HepG2 (cell line): ENCODE measurements at regions not wholly inside any gene's neighbourhood (a gene's known extent, or its start where the extent isn't known, plus 50 kb on each side); places are given as distances from the start of the nearest gene placed in this dataset.

Experiments used
- ATAC-seq: fragments of 200-7000 bp; cut with Tn5 transposase; 3 replicates; pipeline ENCODE4 v1.9.1; 2020; ENCODE audit warnings: mild to moderate bottlenecking, moderate library complexity
- BruUV-seq: library from RNA; stranded (reverse); fragments of 400-500 nt; replicated peaks from 2 replicates; lab custom pipeline; 2021; lab: Mats Ljungman, UMichigan
- CTCF ChIA-PET: fragments of 300-600 bp; formaldehyde crosslinking; extraction: SDS; loops from one replicate; lab custom pipeline; 2021; ENCODE audit warnings: low total read pairs, inconsistent platforms, low intra/inter-chr PET ratio; lab: Yijun Ruan, JAX
- POLR2A ChIA-PET: fragments of 350-600 bp; sonication (Branson Sonifier 250); formaldehyde crosslinking; loops from one replicate; lab custom pipeline; 2020; ENCODE audit warnings: antibody characterized with exemption, inconsistent platforms; lab: Yijun Ruan, JAX
- DNase-seq: peaks from one replicate; pipeline ENCODE4 v3.0.0-alpha.2; 2015; ENCODE audit warnings: low spot score
- FAIRE-seq: peaks from 3 replicates; lab custom pipeline; 2011; peaks lifted over from hg19 to GRCh38; lab: Jason Lieb, UNC
- H2AFZ ChIP-seq: one replicate; pipeline ENCODE4 v1.6.1; 2011; ENCODE audit warnings: low read length, inconsistent platforms
- H3K27ac ChIP-seq: fragments of 300-600 bp; 3 replicates; pipeline ENCODE4 v1.8.0; 2011; ENCODE audit warnings: mixed run types, mild to moderate bottlenecking, mixed read lengths, low read length, inconsistent platforms; ENCODE audit not compliant: insufficient read depth; ENCODE audit errors: extremely low read length
- H3K27me3 ChIP-seq, 2 experiments: fragments of 200-600 bp in 1 of 2; 2 replicates in 1 of 2; 3 replicates in 1 of 2; pipeline versions ENCODE4 v1.6.0 to v1.8.0; 2011; ENCODE audit warnings: low read length in 2 of 2, mild to moderate bottlenecking in 2 of 2, moderate library complexity in 2 of 2, inconsistent platforms in 1 of 2; ENCODE audit not compliant: insufficient read depth in 2 of 2, control insufficient read depth in 1 of 2
- H3K36me3 ChIP-seq, 2 experiments: fragments of 200-600 bp in 1 of 2; replicated peaks in 1 of 2; 2 replicates in 1 of 2; 3 replicates in 1 of 2; pipeline versions ENCODE4 v1.5.1 to v1.8.0; 2011; ENCODE audit warnings: low read length in 2 of 2, inconsistent platforms in 1 of 2; ENCODE audit not compliant: insufficient read depth in 2 of 2, control insufficient read depth in 1 of 2
- H3K4me1 ChIP-seq: 2 replicates; pipeline ENCODE4 v1.5.1; 2012; ENCODE audit warnings: low read length, inconsistent platforms; ENCODE audit not compliant: insufficient read depth
- H3K4me2 ChIP-seq: 2 replicates; pipeline ENCODE4 v1.6.0; 2011; ENCODE audit warnings: low read depth, low read length, inconsistent platforms
- H3K4me3 ChIP-seq, 3 experiments: fragments of 200-600 bp in 1 of 3; sonication (generic), shearing (Covaris generic) in 1 of 3; replicated peaks in 1 of 3; 2 replicates each; pipeline ENCODE4 v1.5.1; 2011 to 2016; ENCODE audit warnings: low read length in 3 of 3, inconsistent platforms in 2 of 3, low read depth in 2 of 3, mild to moderate bottlenecking in 2 of 3, control low read depth in 1 of 3, mixed read lengths in 1 of 3; ENCODE audit not compliant: insufficient read depth in 1 of 3
- H3K79me2 ChIP-seq: one replicate; pipeline ENCODE4 v1.6.1; 2011; ENCODE audit warnings: low read length, inconsistent platforms; ENCODE audit not compliant: insufficient read depth
- H3K9ac ChIP-seq: 2 replicates; pipeline ENCODE4 v1.6.0; 2011; ENCODE audit warnings: mild to moderate bottlenecking, low read depth, low read length, inconsistent platforms; ENCODE audit not compliant: insufficient read depth
- H3K9me3 ChIP-seq: 2 replicates; pipeline ENCODE4 v1.5.1; 2012; ENCODE audit warnings: mild to moderate bottlenecking, low read length
- H4K20me1 ChIP-seq: 2 replicates; pipeline ENCODE4 v1.6.0; 2011; ENCODE audit warnings: inconsistent platforms, mild to moderate bottlenecking, low read length, moderate library complexity; ENCODE audit not compliant: insufficient read depth
- ATM ChIP-seq: fragments of 450-650 bp; IDR thresholded peaks from 2 replicates; pipeline ENCODE4 v1.7.1; 2017; ENCODE audit warnings: mild to moderate bottlenecking, borderline replicate concordance
- FOXK1 ChIP-seq: sonication (generic); formaldehyde crosslinking; IDR thresholded peaks from 2 replicates; pipeline ENCODE4 v1.4.0; 2020; ENCODE audit warnings: low read depth, missing genetic modification reagents, borderline replicate concordance
- GATAD2A ChIP-seq: IDR thresholded peaks from 2 replicates; pipeline ENCODE4 v1.6.1; 2016
- TFE3 ChIP-seq: IDR thresholded peaks from 2 replicates; pipeline ENCODE4 v1.6.1; 2016
- THYN1 ChIP-seq: sonication (generic); formaldehyde crosslinking; IDR thresholded peaks from 2 replicates; pipeline ENCODE4 v1.8.1; 2023; ENCODE audit warnings: low read depth, mild to moderate bottlenecking, moderate library complexity, missing genetic modification reagents, borderline replicate concordance
- TRAFD1 ChIP-seq: sonication (generic); formaldehyde crosslinking; IDR thresholded peaks from 2 replicates; pipeline ENCODE4 v1.5.1; 2020; ENCODE audit warnings: missing genetic modification reagents, mild to moderate bottlenecking, borderline replicate concordance
- ZBTB25 ChIP-seq: IDR thresholded peaks from 2 replicates; pipeline ENCODE4 v1.6.1; 2018; ENCODE audit warnings: missing genetic modification reagents
- ZNF670 ChIP-seq: sonication (generic); formaldehyde crosslinking; IDR thresholded peaks from 2 replicates; pipeline ENCODE4 v1.8.0; 2022; ENCODE audit warnings: mild to moderate bottlenecking, missing genetic modification reagents, borderline replicate concordance
- ZNF788 ChIP-seq: sonication (generic); formaldehyde crosslinking; IDR thresholded peaks from 2 replicates; pipeline ENCODE4 v1.5.0; 2020; ENCODE audit warnings: mild to moderate bottlenecking, missing genetic modification reagents, borderline replicate concordance
- WGBS: methylation state at CpG from one replicate; pipeline ENCODE4 v1.1.6; 2017; ENCODE audit warnings: low lambda C conversion rate; 5-methylcytosine and 5-hydroxymethylcytosine counted together
- in situ Hi-C: cut with HindIII; loops from 2 replicates; pipeline ENCODE4 v1.10.0; 2017; ENCODE audit warnings: low pct_unique_long_range_greater_than_20kb; ENCODE audit not compliant: extremely low pct_ligation_motif_present
- intact Hi-C: fragments of 100-400 bp; cut with micrococcal nuclease; formaldehyde crosslinking; loops from one replicate; pipeline ENCODE4 v1.10.0; 2022; ENCODE audit not compliant: unreplicated experiment
- TF ChIP-seq, protein P1 (sequence below): sonication (generic); formaldehyde crosslinking; IDR thresholded peaks from 2 replicates; pipeline ENCODE4 v1.4.0; 2020; ENCODE audit warnings: missing genetic modification reagents

- TF ChIP-seq TFE3 (CRISPR knock-in tag), result no peak
Observed at GRCh38 chr9:135029871-135030565, 57.5 kb upstream of the OLFM1 start (continued).

DNA sequence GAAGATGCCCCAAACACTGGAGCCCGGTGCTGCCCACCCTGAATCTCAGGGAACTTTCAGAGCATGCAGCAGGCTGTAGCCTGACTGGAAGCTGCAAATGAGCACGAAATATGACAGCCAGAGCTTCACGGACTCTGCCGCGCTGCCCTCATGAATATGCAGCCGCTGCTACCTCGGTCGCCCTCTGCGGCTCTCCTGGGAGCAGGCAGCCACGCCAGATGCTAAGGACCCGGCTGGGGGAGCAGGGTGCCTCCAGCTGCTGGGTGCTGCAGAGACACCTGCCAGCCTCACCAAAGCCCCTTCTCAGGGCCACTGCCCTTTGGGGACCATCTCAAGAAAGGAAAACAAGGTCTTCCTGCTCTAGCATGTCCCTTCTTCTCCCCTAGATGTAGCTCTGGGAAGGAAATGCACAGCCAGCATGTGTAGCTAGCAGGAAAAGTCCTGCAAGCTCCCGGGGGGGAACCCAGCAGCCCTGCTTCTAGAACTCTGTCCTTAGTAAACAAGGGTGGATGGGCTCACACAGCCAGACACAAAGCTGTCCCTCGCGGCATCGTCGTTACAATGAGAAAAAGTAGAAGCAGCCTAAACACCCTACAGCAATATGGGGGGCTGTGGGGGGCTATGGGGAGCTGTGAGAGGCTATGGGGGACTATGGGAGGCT, 56.8 kb upstream of the OLFM1 start:
- Histone ChIP-seq H3K4me3 (no peak overlapping the region), H3K27ac (no peak overlapping the region), H3K4me2 (no peak overlapping the region), H4K20me1 (no peaks in the 10 kb centered on the region), H3K27me3 (peaks cover 0 to 26% of the 10 kb centered on the region in 2 experiments; a peak in 1 of 5 replicates), H3K4me1 (no peaks in the 10 kb centered on the region), H3K79me2 (no peaks in the 10 kb centered on the region), H3K9ac (no peak overlapping the region), H3K9me3 (no peaks in the 10 kb centered on the region), H2AFZ (no peak overlapping the region), H3K36me3 (no peaks in the 10 kb centered on the region)
- ATAC-seq, result no peak
- 19% methylated on average over 5 of the region's 16 CpGs for WGBS
- in situ Hi-C loops, result no loop called here
- intact Hi-C loops, result no loop called here
- BruUV-seq, result no TSS peak
- CTCF ChIA-PET, result no interaction called here
- POLR2A ChIA-PET, result no interaction called here
- no peak for DNase-seq
- FAIRE-seq, result no peak
- TF ChIP-seq FOXK1 (CRISPR knock-in tag) (no peak), GATAD2A (CRISPR knock-in tag) (no peak), THYN1 (CRISPR knock-in tag) (no peak), ZBTB25 (no peak), ZNF670 (CRISPR knock-in tag) (no peak), TRAFD1 (CRISPR knock-in tag) (no peak), ZNF788 (CRISPR knock-in tag) (no peak), ATM (no peak)
- TF ChIP-seq, protein P1, sequence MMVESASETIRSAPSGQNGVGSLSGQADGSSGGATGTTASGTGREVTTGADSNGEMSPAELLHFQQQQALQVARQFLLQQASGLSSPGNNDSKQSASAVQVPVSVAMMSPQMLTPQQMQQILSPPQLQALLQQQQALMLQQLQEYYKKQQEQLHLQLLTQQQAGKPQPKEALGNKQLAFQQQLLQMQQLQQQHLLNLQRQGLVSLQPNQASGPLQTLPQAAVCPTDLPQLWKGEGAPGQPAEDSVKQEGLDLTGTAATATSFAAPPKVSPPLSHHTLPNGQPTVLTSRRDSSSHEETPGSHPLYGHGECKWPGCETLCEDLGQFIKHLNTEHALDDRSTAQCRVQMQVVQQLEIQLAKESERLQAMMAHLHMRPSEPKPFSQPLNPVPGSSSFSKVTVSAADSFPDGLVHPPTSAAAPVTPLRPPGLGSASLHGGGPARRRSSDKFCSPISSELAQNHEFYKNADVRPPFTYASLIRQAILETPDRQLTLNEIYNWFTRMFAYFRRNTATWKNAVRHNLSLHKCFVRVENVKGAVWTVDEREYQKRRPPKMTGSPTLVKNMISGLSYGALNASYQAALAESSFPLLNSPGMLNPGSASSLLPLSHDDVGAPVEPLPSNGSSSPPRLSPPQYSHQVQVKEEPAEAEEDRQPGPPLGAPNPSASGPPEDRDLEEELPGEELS (CRISPR knock-in tag), result no peak
